SK-N-SH (cell line): ENCODE measurements at regions not wholly inside any gene's neighbourhood (a gene's known extent, or its start where the extent isn't known, plus 50 kb on each side); places are given as distances from the start of the nearest gene placed in this dataset.

Experiments
- CTCF ChIA-PET: fragments of 300-600, 350-600 bp; formaldehyde crosslinking; extraction: SDS; loops from one replicate; lab custom pipeline; 2021; lab: Yijun Ruan, JAX
- POLR2A ChIA-PET: fragments of 350-600 bp; sonication (Branson Sonifier 250); formaldehyde crosslinking; extraction: SDS; loops from one replicate; lab custom pipeline; 2020; ENCODE audit warnings: antibody characterized with exemption, inconsistent platforms; lab: Yijun Ruan, JAX
- DNase-seq: peaks from one replicate; pipeline ENCODE4 v3.0.0; 2012
- H2AFZ ChIP-seq: fragments of 200-600 bp; sonication (generic); 2 replicates; pipeline ENCODE4 v1.8.1; 2016; ENCODE audit warnings: antibody characterized with exemption, mild to moderate bottlenecking, low read depth
- H3F3A ChIP-seq: fragments of 200-600 bp; sonication (generic); replicated peaks from 2 replicates; pipeline ENCODE3; 2016; ENCODE audit warnings: antibody characterized with exemption, mild to moderate bottlenecking; ENCODE audit not compliant: insufficient read depth
- H3K27ac ChIP-seq, 2 experiments: fragments of 200-500 bp in 1 of 2; fragments of 200-600 bp in 1 of 2; sonication (Bioruptor generic) in 1 of 2; sonication (generic), shearing (Covaris generic) in 1 of 2; 2 replicates each; pipeline versions ENCODE4 v1.5.1 to v1.6.1; 2014 to 2016; ENCODE audit warnings: low read depth in 2 of 2, inconsistent platforms in 1 of 2, low read length in 1 of 2, mild to moderate bottlenecking in 1 of 2, mixed read lengths in 1 of 2
- H3K27me3 ChIP-seq: fragments of 200-600 bp; sonication (generic), shearing (Covaris generic); 2 replicates; pipeline ENCODE4 v1.6.1; 2016; ENCODE audit warnings: mixed run types; ENCODE audit not compliant: insufficient read depth
- H3K36me3 ChIP-seq, 2 experiments: fragments of 200-500 bp in 1 of 2; fragments of 200-600 bp in 1 of 2; sonication (Bioruptor generic) in 1 of 2; sonication (generic) in 1 of 2; replicated peaks in 1 of 2; 2 replicates each; pipeline versions ENCODE3 to v1.5.1; 2014 to 2016; ENCODE audit warnings: low read length in 1 of 2, mild to moderate bottlenecking in 1 of 2; ENCODE audit not compliant: insufficient read depth in 2 of 2, control insufficient read depth in 1 of 2
- H3K4me1 ChIP-seq, 2 experiments: fragments of 200-500 bp in 1 of 2; fragments of 200-600 bp in 1 of 2; sonication (Bioruptor generic) in 1 of 2; sonication (generic), shearing (Covaris generic) in 1 of 2; 2 replicates each; pipeline versions ENCODE4 v1.5.1 to v1.6.1; 2014 to 2016; ENCODE audit warnings: low read depth in 1 of 2, low read length in 1 of 2, mixed run types in 1 of 2; ENCODE audit not compliant: insufficient read depth in 2 of 2, control insufficient read depth in 1 of 2
- H3K4me2 ChIP-seq: fragments of 200-600 bp; sonication (generic), shearing (Covaris generic); 2 replicates; pipeline ENCODE4 v1.6.1; 2017; ENCODE audit warnings: mixed run types
- H3K4me3 ChIP-seq, 2 experiments: fragments of 200-500 bp in 1 of 2; fragments of 200-600 bp in 1 of 2; sonication (Bioruptor generic) in 1 of 2; sonication (generic), shearing (Covaris generic) in 1 of 2; 2 replicates each; pipeline versions ENCODE4 v1.5.1 to v1.8.1; 2014 to 2016; ENCODE audit warnings: low read depth in 2 of 2, inconsistent platforms in 1 of 2, low read length in 1 of 2, mild to moderate bottlenecking in 1 of 2, mixed read lengths in 1 of 2, moderate library complexity in 1 of 2
- H3K79me2 ChIP-seq: fragments of 200-600 bp; sonication (generic); 2 replicates; pipeline ENCODE4 v1.8.1; 2017; ENCODE audit warnings: mild to moderate bottlenecking; ENCODE audit not compliant: insufficient read depth
- H3K9ac ChIP-seq: fragments of 200-600 bp; sonication (generic); 2 replicates; pipeline ENCODE4 v1.6.1; 2017; ENCODE audit warnings: mixed run types
- H3K9me2 ChIP-seq: fragments of 200-600 bp; sonication (generic); 2 replicates; pipeline ENCODE4 v1.6.1; 2017; ENCODE audit warnings: mixed run types
- H3K9me3 ChIP-seq: fragments of 200-600 bp; sonication (generic); 2 replicates; pipeline ENCODE4 v1.6.1; 2017; ENCODE audit warnings: mixed run types, mild to moderate bottlenecking, moderate library complexity
- H4K20me1 ChIP-seq: fragments of 200-600 bp; sonication (generic); 2 replicates; pipeline ENCODE4 v1.6.1; 2017; ENCODE audit warnings: mild to moderate bottlenecking, mixed run types; ENCODE audit not compliant: insufficient read depth
- EP300 ChIP-seq, 2 experiments: IDR thresholded peaks; 2 replicates each; pipeline versions ENCODE4 v1.4.0 to v1.6.1; 2012; ENCODE audit warnings: borderline replicate concordance in 1 of 2, low read depth in 1 of 2, low read length in 1 of 2
- EZH2phosphoT487 ChIP-seq: fragments of 200-600 bp; sonication (generic); IDR thresholded peaks from 2 replicates; pipeline ENCODE4 v1.6.1; 2017; ENCODE audit warnings: low read depth, mixed run types, mild to moderate bottlenecking, antibody characterized with exemption, moderate library complexity, borderline replicate concordance
- FOXJ3 ChIP-seq: sonication (generic); formaldehyde crosslinking; IDR thresholded peaks from 2 replicates; pipeline ENCODE4 v1.5.1; 2020; ENCODE audit warnings: mild to moderate bottlenecking, missing genetic modification reagents
- GABPA ChIP-seq: IDR thresholded peaks from 2 replicates; pipeline ENCODE4 v1.4.0; 2012; ENCODE audit warnings: low read depth, mild to moderate bottlenecking
- GATA2 ChIP-seq: sonication (generic); formaldehyde crosslinking; IDR thresholded peaks from 2 replicates; pipeline ENCODE4 v1.5.0; 2020; ENCODE audit warnings: mild to moderate bottlenecking, missing genetic modification reagents
- MAX ChIP-seq: IDR thresholded peaks from 2 replicates; pipeline ENCODE4 v1.4.0; 2012; ENCODE audit warnings: low read depth
- MXI1 ChIP-seq: IDR thresholded peaks from 2 replicates; pipeline ENCODE4 v1.6.1; 2012; ENCODE audit warnings: mild to moderate bottlenecking, low read depth, low read length, improper control_type of control experiment
- NFIC ChIP-seq: IDR thresholded peaks from 2 replicates; pipeline ENCODE4 v1.4.0; 2012; ENCODE audit warnings: borderline replicate concordance
- RAD21 ChIP-seq: IDR thresholded peaks from 2 replicates; pipeline ENCODE4 v1.6.1; 2012; ENCODE audit warnings: mild to moderate bottlenecking, low read length
- RFX5 ChIP-seq: IDR thresholded peaks from 2 replicates; pipeline ENCODE4 v1.6.1; 2012; ENCODE audit warnings: mild to moderate bottlenecking, improper control_type of control experiment, low read length
- TAF1 ChIP-seq: IDR thresholded peaks from 2 replicates; pipeline ENCODE4 v1.6.1; 2012; ENCODE audit warnings: low read depth, mild to moderate bottlenecking, low read length, moderate library complexity, borderline replicate concordance
- TCF12 ChIP-seq: IDR thresholded peaks from 2 replicates; pipeline ENCODE4 v1.4.0; 2012
- TEAD4 ChIP-seq: IDR thresholded peaks from 2 replicates; pipeline ENCODE4 v1.4.0; 2012; ENCODE audit warnings: mild to moderate bottlenecking, borderline replicate concordance; ENCODE audit not compliant: insufficient read depth
- YY1 ChIP-seq: IDR thresholded peaks from 2 replicates; pipeline ENCODE4 v1.4.0; 2012; ENCODE audit warnings: low read depth, mild to moderate bottlenecking
- ZBTB33 ChIP-seq: IDR thresholded peaks from 2 replicates; pipeline ENCODE4 v1.4.0; 2012; ENCODE audit warnings: low read depth, borderline replicate concordance
- whole genome bisulfite sequencing: methylation state at CpG from one replicate; pipeline ENCODE4 v1.1.6; 2017; ENCODE audit warnings: low lambda C conversion rate; 5-methylcytosine and 5-hydroxymethylcytosine counted together
- TF ChIP-seq, protein P1 (sequence below): fragments of 150-350 bp; IDR thresholded peaks from 2 replicates; pipeline ENCODE4 v1.6.1; 2016; ENCODE audit warnings: mild to moderate bottlenecking, low read depth, low read length
- TF ChIP-seq, protein P2 (sequence below): IDR thresholded peaks from 2 replicates; pipeline ENCODE4; 2012
- TF ChIP-seq, protein P3 (sequence below): IDR thresholded peaks from 2 replicates; pipeline ENCODE4 v1.4.0; 2012; ENCODE audit warnings: low read depth, borderline replicate concordance

- H3K27me3 ChIP-seq = no peaks in the 10 kb centered on the region; the same call in 1 of the 2 replicates
- no peak for DNase-seq
- WGBS = 13% methylated on average over 12 of the region's 12 CpGs
- no peaks in the 10 kb centered on the region for H4K20me1 ChIP-seq
- TF ChIP-seq, protein P1, sequence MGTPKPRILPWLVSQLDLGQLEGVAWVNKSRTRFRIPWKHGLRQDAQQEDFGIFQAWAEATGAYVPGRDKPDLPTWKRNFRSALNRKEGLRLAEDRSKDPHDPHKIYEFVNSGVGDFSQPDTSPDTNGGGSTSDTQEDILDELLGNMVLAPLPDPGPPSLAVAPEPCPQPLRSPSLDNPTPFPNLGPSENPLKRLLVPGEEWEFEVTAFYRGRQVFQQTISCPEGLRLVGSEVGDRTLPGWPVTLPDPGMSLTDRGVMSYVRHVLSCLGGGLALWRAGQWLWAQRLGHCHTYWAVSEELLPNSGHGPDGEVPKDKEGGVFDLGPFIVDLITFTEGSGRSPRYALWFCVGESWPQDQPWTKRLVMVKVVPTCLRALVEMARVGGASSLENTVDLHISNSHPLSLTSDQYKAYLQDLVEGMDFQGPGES = no peak
- no peak for TF ChIP-seq ZBTB33
- no peak for TF ChIP-seq TAF1
- no peak for TF ChIP-seq EP300 (IDR thresholded peaks at IDR 0.05; ENCODE audit: borderline replicate concordance in 1 of 2, low read depth in 1 of 2, low read length in 1 of 2)
- TF ChIP-seq RFX5 = no peak
- TF ChIP-seq MAX = no peak
- TF ChIP-seq GABPA = no peak
- TF ChIP-seq, protein P2, sequence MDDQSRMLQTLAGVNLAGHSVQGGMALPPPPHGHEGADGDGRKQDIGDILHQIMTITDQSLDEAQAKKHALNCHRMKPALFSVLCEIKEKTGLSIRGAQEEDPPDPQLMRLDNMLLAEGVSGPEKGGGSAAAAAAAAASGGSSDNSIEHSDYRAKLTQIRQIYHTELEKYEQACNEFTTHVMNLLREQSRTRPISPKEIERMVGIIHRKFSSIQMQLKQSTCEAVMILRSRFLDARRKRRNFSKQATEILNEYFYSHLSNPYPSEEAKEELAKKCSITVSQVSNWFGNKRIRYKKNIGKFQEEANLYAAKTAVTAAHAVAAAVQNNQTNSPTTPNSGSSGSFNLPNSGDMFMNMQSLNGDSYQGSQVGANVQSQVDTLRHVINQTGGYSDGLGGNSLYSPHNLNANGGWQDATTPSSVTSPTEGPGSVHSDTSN = no peak
- H3K4me3 ChIP-seq = no peak overlapping the region
- H3F3A ChIP-seq = peaks cover 10% of the 10 kb centered on the region
- no peak overlapping the region for H3K27ac ChIP-seq
- H3K9me3 ChIP-seq = no peaks in the 10 kb centered on the region
- no peaks in the 10 kb centered on the region for H3K9me2 ChIP-seq
- H3K79me2 ChIP-seq = no peaks in the 10 kb centered on the region
- H2AFZ ChIP-seq = no peak overlapping the region
- ChIA-PET POLR2A (no interaction called here), CTCF (no interaction called here)
- no peak overlapping the region for H3K4me2 ChIP-seq
- no peaks in the 10 kb centered on the region for H3K36me3 ChIP-seq
- no peaks in the 10 kb centered on the region for H3K4me1 ChIP-seq
- no peak overlapping the region for H3K9ac ChIP-seq
These were observed 447.4 kb downstream of the BRD1 start for GRCh38 chr22:49380095-49380827.

DNA sequence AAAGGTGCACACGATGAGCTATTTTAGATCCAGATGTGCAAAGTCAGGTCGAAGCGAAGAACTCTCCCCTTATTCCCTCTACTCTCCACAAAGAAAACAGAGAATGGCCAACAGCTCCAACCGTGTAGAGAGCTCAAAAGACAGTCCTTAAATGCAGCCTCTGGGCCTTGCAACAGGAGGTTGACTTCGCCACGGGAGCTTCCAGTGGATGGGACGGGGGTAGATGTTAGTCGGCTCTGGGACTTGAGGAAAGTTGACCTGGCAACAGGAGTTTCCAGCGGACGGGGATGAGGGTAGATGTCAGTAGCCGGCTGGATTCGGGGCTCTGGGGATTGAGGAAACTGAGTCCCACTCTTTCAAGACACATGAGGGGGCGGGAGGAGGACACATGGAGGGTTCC, 450.4 kb downstream of the BRD1 start:
- POLR2A ChIA-PET = no interaction called here
- WGBS = 37% methylated on average over 13 of the region's 13 CpGs
- Histone ChIP-seq H3K36me3 (no peaks in the 10 kb centered on the region), H3K4me1 (no peaks in the 10 kb centered on the region; a peak in 1 of 4 replicates), H3K9ac (no peak overlapping the region), H4K20me1 (no peaks in the 10 kb centered on the region), H3K27me3 (no peaks in the 10 kb centered on the region; the same call in 1 of the 2 replicates), H2AFZ (no peak overlapping the region), H3K9me2 (no peaks in the 10 kb centered on the region), H3K27ac (no peak overlapping the region), H3K4me3 (no peak overlapping the region), H3F3A (no peaks in the 10 kb centered on the region), H3K4me2 (no peak overlapping the region), H3K9me3 (no peaks in the 10 kb centered on the region), H3K79me2 (no peaks in the 10 kb centered on the region)
- CTCF ChIA-PET = interaction anchor here (0.5 to 1.3 kb wide), 2 partner anchors 255 to 1681 kb away, joined by 3 read pairs; no protein-coding TSS in a partner anchor
- DNase-seq = no peak
- TF ChIP-seq RAD21 = no peak
- TF ChIP-seq TEAD4 = no peak
- TF ChIP-seq, protein P1 = no peak
- no peak for TF ChIP-seq MXI1
- no peak for TF ChIP-seq EZH2phosphoT487
- no peak for TF ChIP-seq GABPA
- TF ChIP-seq GATA2 (CRISPR knock-in tag) = no peak
- no peak for TF ChIP-seq TCF12
- TF ChIP-seq NFIC = no peak
- no peak for TF ChIP-seq YY1
- TF ChIP-seq, protein P2 = no peak
- no peak for TF ChIP-seq MAX
- TF ChIP-seq FOXJ3 (CRISPR knock-in tag) = no peak
- TF ChIP-seq, protein P3, sequence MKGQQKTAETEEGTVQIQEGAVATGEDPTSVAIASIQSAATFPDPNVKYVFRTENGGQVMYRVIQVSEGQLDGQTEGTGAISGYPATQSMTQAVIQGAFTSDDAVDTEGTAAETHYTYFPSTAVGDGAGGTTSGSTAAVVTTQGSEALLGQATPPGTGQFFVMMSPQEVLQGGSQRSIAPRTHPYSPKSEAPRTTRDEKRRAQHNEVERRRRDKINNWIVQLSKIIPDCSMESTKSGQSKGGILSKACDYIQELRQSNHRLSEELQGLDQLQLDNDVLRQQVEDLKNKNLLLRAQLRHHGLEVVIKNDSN = no peak
